ENCODE measurements at regions not wholly inside any gene's neighbourhood (a gene's known extent, or its start where the extent isn't known, plus 50 kb on each side); places are given as distances from the start of the nearest gene placed in this dataset.

- no peaks in the 10 kb centered on the region for H3K9me3 ChIP-seq (ENCODE audit: control insufficient read depth, insufficient read depth, low read length)
- H3K27me3 ChIP-seq (ENCODE audit: control insufficient read depth, insufficient read depth, low read length): no peaks in the 10 kb centered on the region
- H3K4me1 ChIP-seq (ENCODE audit: control insufficient read depth, insufficient read depth, low read length): no peaks in the 10 kb centered on the region
- H3K4me3 ChIP-seq (ENCODE audit: low read depth, low read length): no peak overlapping the region
- H3K36me3 ChIP-seq (ENCODE audit: control insufficient read depth, insufficient read depth, low read length): no peaks in the 10 kb centered on the region
- H3K9ac ChIP-seq (ENCODE audit: low read depth, low read length): no peak overlapping the region
Observed at GRCh38 chr4:166274775-166275174, 401.7 kb downstream of the TLL1 start.

- Histone ChIP-seq H3K27me3 (ENCODE audit: control insufficient read depth, insufficient read depth, low read length) (no peaks in the 10 kb centered on the region), H3K9ac (ENCODE audit: low read depth, low read length) (no peak overlapping the region), H3K4me1 (ENCODE audit: control insufficient read depth, insufficient read depth, low read length) (no peaks in the 10 kb centered on the region), H3K36me3 (ENCODE audit: control insufficient read depth, insufficient read depth, low read length) (no peaks in the 10 kb centered on the region), H3K4me3 (ENCODE audit: low read depth, low read length) (no peak overlapping the region), H3K9me3 (ENCODE audit: control insufficient read depth, insufficient read depth, low read length) (no peaks in the 10 kb centered on the region)
Observed at GRCh38 chr4:166277401-166277800, 404.4 kb downstream of the TLL1 start.

- H3K36me3 ChIP-seq (ENCODE audit: control insufficient read depth, insufficient read depth, low read length): no peaks in the 10 kb centered on the region
Observed at GRCh38 chr4:166277853-166278252, 404.8 kb downstream of the TLL1 start.

GRCh38 chr4:166279261-166279660, 406.2 kb downstream of the TLL1 start:
- Histone ChIP-seq H3K9me3 (ENCODE audit: control insufficient read depth, insufficient read depth, low read length) (no peaks in the 10 kb centered on the region), H3K4me3 (ENCODE audit: low read depth, low read length) (no peak overlapping the region), H3K36me3 (ENCODE audit: control insufficient read depth, insufficient read depth, low read length) (no peaks in the 10 kb centered on the region), H3K27me3 (ENCODE audit: control insufficient read depth, insufficient read depth, low read length) (no peaks in the 10 kb centered on the region), H3K9ac (ENCODE audit: low read depth, low read length) (no peak overlapping the region), H3K4me1 (ENCODE audit: control insufficient read depth, insufficient read depth, low read length) (no peaks in the 10 kb centered on the region)

More at GRCh38 chr4:166277853-166278252, 404.8 kb downstream of the TLL1 start:
- no peak overlapping the region for H3K9ac ChIP-seq (ENCODE audit: low read depth, low read length)
- no peak overlapping the region for H3K4me3 ChIP-seq (ENCODE audit: low read depth, low read length)
- no peaks in the 10 kb centered on the region for H3K9me3 ChIP-seq (ENCODE audit: control insufficient read depth, insufficient read depth, low read length)
- no peaks in the 10 kb centered on the region for H3K27me3 ChIP-seq (ENCODE audit: control insufficient read depth, insufficient read depth, low read length)
- no peaks in the 10 kb centered on the region for H3K4me1 ChIP-seq (ENCODE audit: control insufficient read depth, insufficient read depth, low read length)

GRCh38 chr4:166280642-166281041, 407.6 kb downstream of the TLL1 start:
- no peak overlapping the region for H3K9ac ChIP-seq (ENCODE audit: low read depth, low read length)
- no peaks in the 10 kb centered on the region for H3K27me3 ChIP-seq (ENCODE audit: control insufficient read depth, insufficient read depth, low read length)
- no peak overlapping the region for H3K4me3 ChIP-seq (ENCODE audit: low read depth, low read length)
- no peaks in the 10 kb centered on the region for H3K4me1 ChIP-seq (ENCODE audit: control insufficient read depth, insufficient read depth, low read length)
- no peaks in the 10 kb centered on the region for H3K9me3 ChIP-seq (ENCODE audit: control insufficient read depth, insufficient read depth, low read length)
- H3K36me3 ChIP-seq (ENCODE audit: control insufficient read depth, insufficient read depth, low read length): no peaks in the 10 kb centered on the region

- Histone ChIP-seq H3K36me3 (ENCODE audit: control insufficient read depth, insufficient read depth, low read length) (no peaks in the 10 kb centered on the region), H3K4me3 (ENCODE audit: low read depth, low read length) (no peak overlapping the region), H3K9me3 (ENCODE audit: control insufficient read depth, insufficient read depth, low read length) (no peaks in the 10 kb centered on the region), H3K4me1 (ENCODE audit: control insufficient read depth, insufficient read depth, low read length) (no peaks in the 10 kb centered on the region), H3K27me3 (ENCODE audit: control insufficient read depth, insufficient read depth, low read length) (no peaks in the 10 kb centered on the region), H3K9ac (ENCODE audit: low read depth, low read length) (no peak overlapping the region)
Observed at GRCh38 chr4:166282081-166282770, 409.2 kb downstream of the TLL1 start.

GRCh38 chr4:166284221-166284620, 411.2 kb downstream of the TLL1 start:
- Histone ChIP-seq H3K27me3 (ENCODE audit: control insufficient read depth, insufficient read depth, low read length) (no peaks in the 10 kb centered on the region), H3K4me3 (ENCODE audit: low read depth, low read length) (no peak overlapping the region), H3K9ac (ENCODE audit: low read depth, low read length) (no peak overlapping the region), H3K4me1 (ENCODE audit: control insufficient read depth, insufficient read depth, low read length) (no peaks in the 10 kb centered on the region), H3K36me3 (ENCODE audit: control insufficient read depth, insufficient read depth, low read length) (no peaks in the 10 kb centered on the region), H3K9me3 (ENCODE audit: control insufficient read depth, insufficient read depth, low read length) (no peaks in the 10 kb centered on the region)

- Histone ChIP-seq H3K4me3 (ENCODE audit: low read depth, low read length) (no peak overlapping the region), H3K4me1 (ENCODE audit: control insufficient read depth, insufficient read depth, low read length) (no peaks in the 10 kb centered on the region), H3K27me3 (ENCODE audit: control insufficient read depth, insufficient read depth, low read length) (no peaks in the 10 kb centered on the region), H3K9ac (ENCODE audit: low read depth, low read length) (no peak overlapping the region), H3K36me3 (ENCODE audit: control insufficient read depth, insufficient read depth, low read length) (no peaks in the 10 kb centered on the region), H3K9me3 (ENCODE audit: control insufficient read depth, insufficient read depth, low read length) (no peaks in the 10 kb centered on the region)
Observed at GRCh38 chr4:166290426-166290825, 417.4 kb downstream of the TLL1 start.

- no peak overlapping the region for H3K9ac ChIP-seq (ENCODE audit: low read depth, low read length)
- H3K4me3 ChIP-seq (ENCODE audit: low read depth, low read length): no peak overlapping the region
- H3K27me3 ChIP-seq (ENCODE audit: control insufficient read depth, insufficient read depth, low read length): no peaks in the 10 kb centered on the region
- H3K9me3 ChIP-seq (ENCODE audit: control insufficient read depth, insufficient read depth, low read length): no peaks in the 10 kb centered on the region
- H3K36me3 ChIP-seq (ENCODE audit: control insufficient read depth, insufficient read depth, low read length): no peaks in the 10 kb centered on the region
- no peaks in the 10 kb centered on the region for H3K4me1 ChIP-seq (ENCODE audit: control insufficient read depth, insufficient read depth, low read length)
Observed at GRCh38 chr4:166293556-166293955, 420.5 kb downstream of the TLL1 start.

GRCh38 chr4:166301266-166301665, 428.2 kb downstream of the TLL1 start:
- no peaks in the 10 kb centered on the region for H3K9me3 ChIP-seq (ENCODE audit: control insufficient read depth, insufficient read depth, low read length)
- no peak overlapping the region for H3K9ac ChIP-seq (ENCODE audit: low read depth, low read length)
- no peaks in the 10 kb centered on the region for H3K4me1 ChIP-seq (ENCODE audit: control insufficient read depth, insufficient read depth, low read length)
- H3K36me3 ChIP-seq (ENCODE audit: control insufficient read depth, insufficient read depth, low read length): no peaks in the 10 kb centered on the region
- no peaks in the 10 kb centered on the region for H3K27me3 ChIP-seq (ENCODE audit: control insufficient read depth, insufficient read depth, low read length)
- H3K4me3 ChIP-seq (ENCODE audit: low read depth, low read length): no peak overlapping the region

GRCh38 chr4:166308647-166309046, 435.6 kb downstream of the TLL1 start:
- no peak overlapping the region for H3K4me3 ChIP-seq (ENCODE audit: low read depth, low read length)
- no peaks in the 10 kb centered on the region for H3K36me3 ChIP-seq (ENCODE audit: control insufficient read depth, insufficient read depth, low read length)
- H3K9ac ChIP-seq (ENCODE audit: low read depth, low read length): no peak overlapping the region
- H3K27me3 ChIP-seq (ENCODE audit: control insufficient read depth, insufficient read depth, low read length): no peaks in the 10 kb centered on the region
- no peaks in the 10 kb centered on the region for H3K9me3 ChIP-seq (ENCODE audit: control insufficient read depth, insufficient read depth, low read length)
- H3K4me1 ChIP-seq (ENCODE audit: control insufficient read depth, insufficient read depth, low read length): no peaks in the 10 kb centered on the region

GRCh38 chr4:166309286-166309685, 436.2 kb downstream of the TLL1 start:
- H3K9me3 ChIP-seq (ENCODE audit: control insufficient read depth, insufficient read depth, low read length): no peaks in the 10 kb centered on the region
- no peaks in the 10 kb centered on the region for H3K36me3 ChIP-seq (ENCODE audit: control insufficient read depth, insufficient read depth, low read length)
- no peak overlapping the region for H3K9ac ChIP-seq (ENCODE audit: low read depth, low read length)
- no peak overlapping the region for H3K4me3 ChIP-seq (ENCODE audit: low read depth, low read length)
- no peaks in the 10 kb centered on the region for H3K4me1 ChIP-seq (ENCODE audit: control insufficient read depth, insufficient read depth, low read length)
- H3K27me3 ChIP-seq (ENCODE audit: control insufficient read depth, insufficient read depth, low read length): no peaks in the 10 kb centered on the region
